Breast epithelium (tissue), 3 donors: ENCODE measurements at regions not wholly inside any gene's neighbourhood (a gene's known extent, or its start where the extent isn't known, plus 50 kb on each side); places are given as distances from the start of the nearest gene placed in this dataset.

Experiments used
- CTCF ChIP-seq, 3 donors: fragments of 450-650 bp; IDR thresholded peaks; one replicate each; pipeline ENCODE4 v1.5.1; 2016 to 2017; ENCODE audit warnings: antibody characterized with exemption in 3 of 3, mild to moderate bottlenecking in 3 of 3, moderate library complexity in 3 of 3
- POLR2A ChIP-seq: fragments of 450-650 bp; IDR thresholded peaks from one replicate; pipeline ENCODE4 v1.6.1; 2016; ENCODE audit warnings: antibody characterized with exemption, mild to moderate bottlenecking, moderate library complexity
- POLR2AphosphoS5 ChIP-seq, 3 donors: sonication (generic); formaldehyde crosslinking; IDR thresholded peaks; one replicate each; pipeline ENCODE4 v1.6.1; 2017; ENCODE audit warnings: antibody characterized with exemption in 3 of 3

GRCh38 chr5:5040712-5041111 lies 99.4 kb upstream of the ADAMTS16 start:
- TF ChIP-seq CTCF (IDR thresholded peaks at IDR 0.05), result no peak
- TF ChIP-seq POLR2AphosphoS5 (IDR thresholded peaks at IDR 0.05), result no peak
- no peak for TF ChIP-seq POLR2A
